DMS53 treated with DMSO at 0.1 percent for 48 hours (cell line): ENCODE measurements at regions not wholly inside any gene's neighbourhood (a gene's known extent, or its start where the extent isn't known, plus 50 kb on each side); places are given as distances from the start of the nearest gene placed in this dataset.
"Not testable (repeated sequence)": the region's sequence is repeated elsewhere in the genome, so short reads cannot be mapped to it uniquely, and the experiment has no call there.

Experiments
- DNase-seq: peaks from one replicate; lab custom pipeline; 2025; ENCODE audit not compliant: unreplicated experiment; lab: John Stamatoyannopoulos, UW

- DNase-seq: not testable (repeated sequence)
Observed at GRCh38 chr3:10109-10996, 186.2 kb upstream of the CHL1 start.

GRCh38 chr3:11734-12133 is 184.8 kb upstream of the CHL1 start:
- no peak for DNase-seq

DNA sequence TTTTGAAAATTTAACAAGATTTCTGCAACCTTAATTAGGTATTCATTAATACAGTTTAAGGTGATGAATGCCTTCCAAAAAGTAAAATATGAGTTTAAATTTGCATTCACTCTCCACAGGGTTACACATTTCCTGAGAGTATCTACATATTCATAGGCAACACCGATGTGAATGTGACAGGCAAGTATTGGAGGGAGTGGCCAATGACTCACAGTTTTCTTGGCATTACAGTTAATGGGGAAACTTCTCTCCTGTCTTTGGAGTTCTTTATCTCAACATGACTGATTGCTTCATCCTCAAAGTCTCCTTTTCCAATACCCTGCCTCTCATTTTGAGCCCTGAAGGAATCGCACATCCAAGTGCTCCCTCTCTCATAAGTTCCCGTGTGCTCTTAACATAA is 181.9 kb upstream of the CHL1 start:
- DNase-seq: no peak

- no peak for DNase-seq
Observed at GRCh38 chr3:16366-16765, 180.2 kb upstream of the CHL1 start.

- DNase-seq: no peak
Observed at GRCh38 chr3:20421-20820, 176.1 kb upstream of the CHL1 start.

DNA sequence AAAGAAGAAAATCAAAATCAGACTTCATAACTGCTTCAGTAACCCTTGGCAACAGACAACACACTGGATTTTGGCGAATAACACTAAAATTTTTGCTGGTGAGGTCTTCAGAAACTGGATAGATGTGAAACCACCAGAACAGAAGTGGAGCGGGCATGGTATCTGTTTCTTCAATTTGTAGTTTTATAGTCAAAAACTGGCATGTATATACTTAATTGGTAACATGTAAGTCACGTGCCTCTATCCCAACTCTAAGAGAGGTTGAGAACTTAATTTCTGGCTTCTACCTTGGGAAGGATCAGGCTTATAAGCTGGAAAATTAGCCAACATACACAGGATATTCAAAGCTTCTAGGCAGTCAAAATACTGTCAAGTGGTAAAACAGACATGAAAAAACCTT is 172.6 kb upstream of the CHL1 start:
- DNase-seq: no peak

- no peak for DNase-seq
Observed at GRCh38 chr3:25056-25455, 171.5 kb upstream of the CHL1 start.

- DNase-seq: not testable (repeated sequence)
Observed at GRCh38 chr3:35985-36384, 160.6 kb upstream of the CHL1 start.

- DNase-seq: peak; percentile 4
Observed at GRCh38 chr3:42871-43744, 153.5 kb upstream of the CHL1 start.

DNA sequence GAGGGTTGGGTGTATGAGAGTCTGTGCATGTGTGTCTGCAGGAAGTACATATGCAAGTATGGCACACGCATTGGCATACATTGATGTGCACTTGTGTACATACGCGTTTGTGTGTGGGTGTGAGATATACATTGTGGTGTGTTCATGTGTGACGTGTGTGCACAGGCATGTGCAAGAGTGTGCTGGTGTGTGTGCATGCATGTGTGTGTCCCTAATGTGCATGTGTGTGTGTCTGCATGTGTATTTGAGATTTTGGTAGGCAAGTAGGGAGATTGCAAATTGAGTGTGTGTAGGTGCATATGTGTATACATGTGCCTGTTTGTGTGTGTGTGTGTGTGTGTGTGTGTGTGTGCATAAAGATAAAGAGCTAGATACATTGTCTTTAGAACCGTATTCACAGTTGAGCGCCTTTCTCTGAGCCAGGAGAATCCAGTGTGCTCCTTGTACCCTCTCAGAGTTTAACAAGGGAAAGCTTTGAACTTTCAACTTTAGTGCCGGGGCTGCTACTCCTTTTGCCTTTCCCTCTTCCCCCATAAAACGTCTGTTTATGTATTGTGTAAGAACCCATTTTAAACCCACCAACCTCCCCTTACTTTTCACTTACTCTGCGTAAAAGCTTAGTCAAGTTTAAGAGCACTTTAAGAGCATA is 152.4 kb upstream of the CHL1 start:
- DNase-seq: no peak

DNA sequence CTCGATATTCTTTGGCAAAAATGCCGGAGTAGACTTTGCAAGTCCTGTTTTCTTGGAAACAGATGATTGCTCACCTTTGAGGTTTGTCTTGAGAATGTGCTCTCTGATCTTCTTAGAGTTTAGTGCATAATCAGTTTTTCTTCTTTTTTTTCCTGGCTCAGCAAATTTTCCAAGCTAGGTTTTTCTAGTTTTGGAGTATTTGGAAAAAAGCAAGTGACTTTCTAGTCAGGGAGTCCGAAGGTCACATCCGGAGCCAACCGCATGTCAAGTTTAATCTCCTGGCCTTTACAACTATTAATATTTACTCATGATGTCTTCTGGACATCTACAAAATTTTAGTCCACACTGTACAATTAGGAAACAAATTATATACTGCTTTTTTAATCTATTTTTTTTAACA is 151.6 kb upstream of the CHL1 start:
- not testable (repeated sequence) for DNase-seq

DNA sequence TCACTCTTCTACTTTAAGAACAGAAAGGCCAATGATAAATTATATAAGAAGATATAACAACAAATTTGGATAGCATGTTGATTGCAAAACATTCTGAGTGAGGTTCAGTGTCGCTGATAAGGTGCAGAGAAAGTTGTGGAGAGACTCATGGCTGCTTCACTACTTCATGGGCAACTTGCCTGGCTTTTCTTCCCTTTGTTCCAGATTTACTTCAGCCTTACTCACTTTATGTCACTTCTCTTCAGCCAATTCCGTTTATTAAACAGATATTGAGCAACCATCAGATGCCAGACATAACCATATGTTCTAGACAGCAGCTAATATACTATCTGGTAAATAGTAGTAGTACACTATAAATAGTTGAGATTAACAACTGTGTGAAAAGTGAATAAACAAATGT is 150.0 kb upstream of the CHL1 start:
- DNase-seq: no peak

- DNase-seq: not testable (repeated sequence)
Observed at GRCh38 chr3:53441-53840, 143.1 kb upstream of the CHL1 start.

- DNase-seq: no peak
Observed at GRCh38 chr3:54240-54639, 142.3 kb upstream of the CHL1 start.

GRCh38 chr3:56672-57071 is 139.9 kb upstream of the CHL1 start:
- DNase-seq: no peak

DNA sequence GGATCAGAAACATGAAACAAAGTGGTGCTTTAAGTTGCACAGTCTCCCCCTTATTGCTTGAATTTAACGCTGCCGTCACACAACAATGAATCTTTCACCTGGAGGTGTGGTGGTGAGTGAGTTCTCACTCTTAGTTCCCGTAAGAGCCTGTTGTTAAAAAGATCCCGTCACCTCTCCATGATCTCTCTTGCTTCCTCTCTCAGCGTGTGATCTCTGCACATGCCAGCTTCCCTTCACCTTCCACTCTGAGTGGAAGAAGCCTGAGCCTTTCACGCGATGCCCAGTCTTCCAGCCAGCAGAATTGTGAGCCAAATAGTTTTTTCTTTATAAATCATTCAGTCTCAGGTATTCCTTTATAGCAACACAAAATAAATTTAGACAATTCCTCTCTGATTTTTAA is 136.7 kb upstream of the CHL1 start:
- DNase-seq: no peak

DNA sequence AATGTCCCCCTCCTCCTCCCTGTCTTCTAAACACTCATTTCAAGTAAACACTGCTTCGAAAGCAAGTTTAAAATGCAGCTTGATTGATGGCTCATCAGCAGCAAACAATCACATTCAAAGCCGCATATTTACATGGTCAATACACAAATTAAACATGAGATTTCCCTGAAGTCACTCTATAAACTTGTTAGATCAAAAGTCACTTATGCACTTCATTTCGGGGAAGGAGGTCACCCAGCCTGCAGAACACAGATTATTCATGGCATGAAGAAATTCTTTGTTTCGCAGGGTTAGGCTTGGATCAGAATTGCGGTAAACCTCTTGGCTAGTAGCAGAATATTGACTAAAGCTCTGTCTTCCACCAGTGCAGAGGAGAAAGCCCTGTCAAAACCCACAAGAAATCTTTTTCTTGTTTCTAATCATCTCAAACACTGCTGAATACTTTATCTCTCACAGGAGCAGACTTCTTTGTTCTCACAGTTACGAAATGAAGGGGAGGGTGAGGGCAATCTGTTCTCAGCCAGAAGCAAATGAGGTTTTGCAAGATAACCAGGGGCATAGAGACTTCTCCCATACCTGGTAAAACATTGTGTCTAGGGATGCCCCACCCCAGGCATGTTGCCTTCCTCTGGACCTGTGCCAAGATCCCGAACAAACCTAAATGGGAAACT is 133.3 kb upstream of the CHL1 start:
- DNase-seq: no peak

DNA sequence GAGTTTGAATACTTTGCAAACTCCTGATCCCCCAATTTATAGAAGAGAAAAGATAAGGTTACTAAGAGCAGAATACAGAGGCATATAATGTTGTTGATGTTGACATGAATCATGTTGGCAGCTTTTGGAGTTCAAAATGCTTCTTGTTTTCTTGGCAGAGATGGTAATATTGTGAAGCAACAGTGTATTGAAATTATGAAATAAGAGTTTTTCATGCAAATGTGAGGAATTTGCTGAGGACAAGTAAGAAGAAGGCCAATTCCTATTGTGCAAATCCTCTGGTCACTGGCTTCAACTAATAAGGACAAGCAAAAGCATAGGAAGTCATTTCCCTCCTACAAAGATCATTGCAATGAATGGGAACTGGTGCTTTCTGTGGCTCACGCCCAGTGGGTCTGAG is 126.9 kb upstream of the CHL1 start:
- DNase-seq: no peak

DNA sequence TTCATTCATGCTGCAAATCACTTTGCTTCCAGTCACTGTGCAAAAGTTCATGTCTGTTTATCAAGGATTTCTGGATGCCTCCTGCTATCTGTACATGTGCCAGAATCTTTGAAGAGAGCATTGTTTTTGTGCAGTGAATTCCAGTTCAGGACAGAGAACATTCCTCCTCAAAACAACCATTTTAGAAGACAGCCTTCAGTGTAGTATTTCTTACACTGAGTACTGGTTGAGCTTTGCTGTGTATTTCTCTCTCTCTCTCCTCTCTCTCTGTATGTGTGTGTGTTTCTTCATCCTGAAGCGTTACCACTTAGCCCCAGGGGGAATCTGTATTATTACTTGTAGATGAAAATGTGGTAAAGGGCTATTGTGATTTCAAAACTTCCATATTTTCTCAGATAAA is 123.8 kb upstream of the CHL1 start:
- no peak for DNase-seq

- DNase-seq: no peak
Observed at GRCh38 chr3:73271-73670, 123.3 kb upstream of the CHL1 start.

DNA sequence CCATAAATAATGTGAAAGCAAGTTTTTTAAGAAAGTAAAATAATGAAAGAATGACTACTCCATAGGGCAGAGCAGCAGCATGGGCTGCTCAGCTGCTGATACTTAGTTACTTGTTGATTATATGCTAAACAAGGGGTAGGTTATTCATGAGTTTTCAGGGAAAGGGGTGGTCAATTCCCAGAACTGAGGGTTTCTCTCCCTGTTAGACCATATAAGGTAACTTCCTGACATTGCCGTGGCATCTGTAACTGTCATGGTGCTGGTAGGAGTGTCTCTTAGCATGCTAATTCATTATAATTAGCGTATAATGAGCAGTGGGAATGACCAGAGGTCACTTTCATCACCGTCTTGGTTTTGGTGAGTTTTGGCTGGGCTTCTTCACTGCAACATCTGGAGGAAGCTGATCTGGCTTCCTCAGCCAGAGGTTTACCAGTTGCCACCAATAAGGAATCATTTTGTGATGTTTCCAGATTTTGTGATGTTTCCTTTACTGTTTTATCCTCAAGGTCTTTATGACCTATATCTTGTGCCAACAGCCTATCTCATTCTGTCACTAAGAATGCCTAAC is 121.8 kb upstream of the CHL1 start:
- no peak for DNase-seq
